SU-DHL-6 (cell line): ENCODE measurements at regions not wholly inside any gene's neighbourhood (a gene's known extent, or its start where the extent isn't known, plus 50 kb on each side); places are given as distances from the start of the nearest gene placed in this dataset.

Experiments used
- EZH2phosphoT487 ChIP-seq: fragments of 200-600 bp; sonication (generic), shearing (Covaris generic); conservative IDR thresholded peaks from 2 replicates; pipeline ENCODE4 v1.6.1; 2018; ENCODE audit warnings: mild to moderate bottlenecking, antibody characterized with exemption, low read length, moderate library complexity, mixed read lengths
- TF ChIP-seq, protein P1 (sequence below): fragments of 200-600 bp; sonication (generic); IDR thresholded peaks from one replicate; pipeline ENCODE4 v1.5.1; 2017; ENCODE audit warnings: antibody characterized with exemption, mild to moderate bottlenecking, low read length, moderate library complexity; ENCODE audit not compliant: insufficient read depth, poor library complexity, severe bottlenecking

DNA sequence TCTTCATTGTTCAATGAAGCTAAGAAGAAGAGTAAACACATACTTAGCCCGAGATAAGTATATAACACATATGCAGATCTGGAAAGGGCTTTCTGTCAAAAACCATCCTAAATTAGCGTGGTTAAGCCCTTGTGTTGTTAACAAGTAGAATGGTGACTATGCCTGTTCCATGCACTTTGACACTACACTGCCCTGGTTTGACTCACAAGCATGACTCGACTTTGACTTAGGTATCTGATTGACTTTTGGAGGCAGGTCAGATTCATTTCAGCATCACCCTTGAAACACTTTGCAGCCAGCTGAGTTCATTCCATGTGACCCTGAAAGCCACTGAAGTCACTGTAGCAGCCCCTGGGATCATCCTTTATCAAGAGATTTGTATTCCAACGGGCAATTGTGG, 239.8 kb downstream of the TBX18 start:
- TF ChIP-seq, protein P1, sequence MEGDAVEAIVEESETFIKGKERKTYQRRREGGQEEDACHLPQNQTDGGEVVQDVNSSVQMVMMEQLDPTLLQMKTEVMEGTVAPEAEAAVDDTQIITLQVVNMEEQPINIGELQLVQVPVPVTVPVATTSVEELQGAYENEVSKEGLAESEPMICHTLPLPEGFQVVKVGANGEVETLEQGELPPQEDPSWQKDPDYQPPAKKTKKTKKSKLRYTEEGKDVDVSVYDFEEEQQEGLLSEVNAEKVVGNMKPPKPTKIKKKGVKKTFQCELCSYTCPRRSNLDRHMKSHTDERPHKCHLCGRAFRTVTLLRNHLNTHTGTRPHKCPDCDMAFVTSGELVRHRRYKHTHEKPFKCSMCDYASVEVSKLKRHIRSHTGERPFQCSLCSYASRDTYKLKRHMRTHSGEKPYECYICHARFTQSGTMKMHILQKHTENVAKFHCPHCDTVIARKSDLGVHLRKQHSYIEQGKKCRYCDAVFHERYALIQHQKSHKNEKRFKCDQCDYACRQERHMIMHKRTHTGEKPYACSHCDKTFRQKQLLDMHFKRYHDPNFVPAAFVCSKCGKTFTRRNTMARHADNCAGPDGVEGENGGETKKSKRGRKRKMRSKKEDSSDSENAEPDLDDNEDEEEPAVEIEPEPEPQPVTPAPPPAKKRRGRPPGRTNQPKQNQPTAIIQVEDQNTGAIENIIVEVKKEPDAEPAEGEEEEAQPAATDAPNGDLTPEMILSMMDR, result no peak
- no peak for TF ChIP-seq EZH2phosphoT487
